ENCODE measurements at regions not wholly inside any gene's neighbourhood (a gene's known extent, or its start where the extent isn't known, plus 50 kb on each side); places are given as distances from the start of the nearest gene placed in this dataset.
A peak's percentile ranks its signal among the peaks of the same experiment; 100 is the strongest.

DNA sequence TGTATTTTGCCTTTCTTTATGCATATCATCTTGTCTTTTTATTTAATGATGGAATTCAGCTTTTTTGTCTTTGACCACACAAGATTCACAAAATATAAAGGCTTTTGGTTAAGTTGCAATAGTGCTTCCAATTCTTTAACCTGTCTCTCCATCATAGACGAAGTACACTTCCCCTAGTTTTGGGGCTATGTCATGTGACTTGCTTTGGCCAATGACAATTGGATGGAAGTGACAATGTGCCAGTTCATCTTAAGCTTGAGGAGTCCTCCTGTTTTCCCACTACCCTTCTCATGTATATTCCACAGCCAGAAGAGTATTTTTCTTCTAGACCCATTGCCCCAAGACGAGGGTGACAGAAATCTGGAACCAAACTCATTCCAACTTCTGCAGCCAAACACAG is 419.6 kb upstream of the BRINP3 start:
- POLR2A ChIA-PET: no interaction called here
- no peaks in the 10 kb centered on the region for H3K9me3 ChIP-seq (replicated peaks; ENCODE audit: control insufficient read depth, insufficient read depth, low read length)
- WGBS (ENCODE audit: insufficient coverage, insufficient replicate concordance, low lambda C conversion rate, missing lambda C conversion rate): 5% methylated on average over 2 of the region's 2 CpGs
- no peaks in the 10 kb centered on the region for H3K36me3 ChIP-seq (ENCODE audit: control insufficient read depth in 2 of 2, insufficient read depth in 2 of 2, low read length in 1 of 2)
- SMC1A ChIA-PET (ENCODE audit: uncharacterized antibody, unreplicated experiment): no interaction called here
- H4K20me1 ChIP-seq (ENCODE audit: control insufficient read depth, insufficient read depth): no peaks in the 10 kb centered on the region
- H3K9ac ChIP-seq (ENCODE audit: control insufficient read depth, insufficient read depth, low read length): no peak overlapping the region
- CTCF ChIA-PET: interaction anchor here (0.7 kb wide), 1 partner anchor 38 kb away, joined by 3 read pairs; no protein-coding TSS in a partner anchor
- H3K27me3 ChIP-seq (replicated peaks in 1 of 2; ENCODE audit: control insufficient read depth in 2 of 2, insufficient read depth in 2 of 2, low read length in 1 of 2): no peaks in the 10 kb centered on the region
- H3K27ac ChIP-seq (ENCODE audit: control insufficient read depth, insufficient read depth): no peak overlapping the region
- DNase-seq (ENCODE audit: low read depth, low spot score) (no peak), ATAC-seq (no peak), FAIRE-seq (no peak)
- H3K79me2 ChIP-seq (ENCODE audit: control insufficient read depth, insufficient read depth, low read length): no peaks in the 10 kb centered on the region
- RAD21 ChIA-PET (ENCODE audit: unreplicated experiment): no interaction called here
- no TSS peak for BruUV-seq (replicated peaks)
- in situ Hi-C loops (cut with MboI) (no loop called here), intact Hi-C loops (cut with micrococcal nuclease; ENCODE audit: unreplicated experiment) (no loop called here)
- H3K4me1 ChIP-seq (ENCODE audit: control insufficient read depth, insufficient read depth, low read length): no peaks in the 10 kb centered on the region
- no peak overlapping the region for H3K4me2 ChIP-seq (ENCODE audit: control insufficient read depth, insufficient read depth)
- H3K4me3 ChIP-seq: no peak overlapping the region
- TF ChIP-seq NFYB (IDR thresholded peaks at IDR 0.05; ENCODE audit: insufficient read depth, low read depth, low read length): peak; percentile 70
- no peak for TF ChIP-seq JUND (IDR thresholded peaks at IDR 0.05; ENCODE audit: low read depth, low read length)
- no peak overlapping the region for H2AFZ ChIP-seq (ENCODE audit: control insufficient read depth, low read depth, low read length)

DNA sequence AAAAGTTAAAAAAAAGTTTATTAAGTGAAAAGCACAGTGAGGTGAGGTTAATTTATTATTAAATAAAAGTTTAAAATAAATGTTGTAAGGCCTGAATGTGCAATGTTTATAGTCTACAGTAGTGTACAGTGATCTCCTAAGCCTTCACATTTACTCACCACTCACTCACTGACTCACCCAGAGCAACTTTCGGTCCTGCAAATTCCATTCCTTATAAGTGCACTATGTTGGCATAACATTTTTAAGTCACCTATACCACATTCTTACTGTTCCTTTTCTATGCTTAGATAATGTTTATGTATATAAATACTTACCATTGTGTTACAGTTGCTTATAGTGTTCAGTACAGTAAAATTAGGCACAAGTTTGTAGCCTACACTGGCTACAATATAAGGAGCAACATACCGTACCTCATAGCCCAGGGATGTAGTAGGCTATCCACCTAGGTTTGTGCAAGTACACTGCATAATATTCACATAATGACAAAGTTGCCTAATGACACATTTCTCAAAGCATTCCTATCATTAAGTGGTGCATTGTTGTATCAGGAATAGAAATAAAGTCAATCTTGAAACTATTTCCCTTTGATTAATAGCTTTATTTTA is 426.5 kb upstream of the BRINP3 start:
- in situ Hi-C loops (cut with MboI): no loop called here
- Histone ChIP-seq H3K4me3 (no peak overlapping the region), H3K4me2 (ENCODE audit: control insufficient read depth, insufficient read depth) (no peak overlapping the region), H3K27me3 (replicated peaks in 1 of 2; ENCODE audit: control insufficient read depth in 2 of 2, insufficient read depth in 2 of 2, low read length in 1 of 2) (no peaks in the 10 kb centered on the region), H3K4me1 (ENCODE audit: control insufficient read depth, insufficient read depth, low read length) (no peaks in the 10 kb centered on the region), H2AFZ (ENCODE audit: control insufficient read depth, low read depth, low read length) (no peak overlapping the region), H3K36me3 (ENCODE audit: control insufficient read depth in 2 of 2, insufficient read depth in 2 of 2, low read length in 1 of 2) (no peaks in the 10 kb centered on the region), H3K9me3 (replicated peaks; ENCODE audit: control insufficient read depth, insufficient read depth, low read length) (no peaks in the 10 kb centered on the region), H3K27ac (ENCODE audit: control insufficient read depth, insufficient read depth) (no peak overlapping the region), H4K20me1 (ENCODE audit: control insufficient read depth, insufficient read depth) (no peaks in the 10 kb centered on the region), H3K79me2 (ENCODE audit: control insufficient read depth, insufficient read depth, low read length) (no peaks in the 10 kb centered on the region), H3K9ac (ENCODE audit: control insufficient read depth, insufficient read depth, low read length) (no peak overlapping the region)
- TF ChIP-seq YBX1 (IDR thresholded peaks at IDR 0.05) (no peak), SP1 (IDR thresholded peaks at IDR 0.05; ENCODE audit: low read depth, low read length) (no peak)
- WGBS (ENCODE audit: insufficient coverage, insufficient replicate concordance, low lambda C conversion rate, missing lambda C conversion rate): 25% methylated on average over 2 of the region's 2 CpGs
- ATAC-seq (no peak), FAIRE-seq (no peak), DNase-seq (ENCODE audit: low read depth, low spot score) (no peak)
- ChIA-PET RAD21 (ENCODE audit: unreplicated experiment) (no interaction called here), POLR2A (no interaction called here), CTCF (no interaction called here), SMC1A (ENCODE audit: uncharacterized antibody, unreplicated experiment) (no interaction called here)
- no TSS peak for BruUV-seq (replicated peaks)
- intact Hi-C loops (cut with micrococcal nuclease; ENCODE audit: unreplicated experiment): no loop called here

Data from GM12878 (cell line).